Activated CD4-positive, alpha-beta T cell treated with anti-CD3 and anti-CD28 coated beads, Interleukin-2, amount 10 ng/mL, durations not matched to agents 7 days and 5 days (primary cell): ENCODE measurements at regions not wholly inside any gene's neighbourhood (a gene's known extent, or its start where the extent isn't known, plus 50 kb on each side); places are given as distances from the start of the nearest gene placed in this dataset.

Experiments
- CTCF ChIA-PET: fragments of 350-600 bp; sonication (Branson Sonifier 250); formaldehyde crosslinking; loops from one replicate; lab custom pipeline; 2021; ENCODE audit warnings: antibody characterized with exemption; lab: Charles Lee
- POLR2A ChIA-PET: fragments of 350-600 bp; sonication (Branson Sonifier 250); formaldehyde crosslinking; loops from one replicate; lab custom pipeline; 2021; ENCODE audit warnings: antibody characterized with exemption; lab: Charles Lee
- DNase-seq: peaks from one replicate; pipeline ENCODE4 v3.0.0-alpha.2; 2020
- H3K27ac Mint-ChIP-seq: one replicate; pipeline ENCODE4 v1.8.0; 2021; ENCODE audit warnings: mild to moderate bottlenecking, moderate library complexity, mixed read lengths
- H3K27me3 Mint-ChIP-seq: one replicate; pipeline ENCODE4 v1.8.0; 2021; ENCODE audit warnings: mixed read lengths
- H3K36me3 Mint-ChIP-seq: one replicate; pipeline ENCODE4 v1.8.0; 2021; ENCODE audit warnings: low read depth, mixed read lengths
- H3K4me1 Mint-ChIP-seq: one replicate; pipeline ENCODE4 v1.8.0; 2021; ENCODE audit warnings: mixed read lengths
- H3K4me3 Mint-ChIP-seq: one replicate; pipeline ENCODE4 v1.8.0; 2021; ENCODE audit warnings: mild to moderate bottlenecking, moderate library complexity, mixed read lengths
- H3K9me3 Mint-ChIP-seq: one replicate; pipeline ENCODE4 v1.8.0; 2021; ENCODE audit warnings: mixed read lengths

DNA sequence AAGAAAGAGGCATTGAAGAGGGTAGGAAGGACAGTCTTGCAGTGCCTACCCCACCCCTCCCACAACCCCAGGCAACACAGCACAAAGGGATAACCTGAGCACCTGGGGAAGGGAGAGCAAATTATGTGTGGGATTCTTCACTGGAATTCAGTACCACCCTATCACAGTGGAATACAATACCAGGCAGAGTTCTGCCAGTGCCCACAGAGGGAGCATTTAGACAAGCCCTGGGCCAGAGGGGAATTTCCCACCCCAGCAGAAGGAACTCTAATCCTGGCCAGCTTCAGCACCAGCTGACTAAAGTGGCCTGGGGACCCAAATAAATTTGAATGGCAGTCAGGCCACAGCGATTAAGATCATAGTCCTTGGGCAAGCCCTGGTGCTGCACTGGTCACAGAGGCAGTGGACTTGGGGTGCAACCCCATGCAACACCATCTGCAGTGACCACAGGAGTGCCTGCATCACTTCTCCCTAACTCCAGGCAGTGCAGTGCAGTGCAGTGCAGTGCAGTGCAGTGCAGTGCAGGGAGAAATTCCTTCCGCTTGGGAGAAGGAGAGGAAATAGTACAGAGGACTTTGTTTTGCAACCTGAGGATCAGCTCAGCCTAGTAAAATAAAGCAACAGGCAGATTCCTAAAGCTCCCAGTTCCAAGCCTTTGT, 147.8 kb upstream of the SRD5A2 start:
- ChIA-PET POLR2A (no interaction called here), CTCF (interaction anchor here (0.8 kb wide), 1 partner anchor 45 kb away, joined by 4 read pairs; no protein-coding TSS in a partner anchor)
- DNase-seq: no peak
- H3K27ac Mint-ChIP-seq: no peak overlapping the region
- no peaks in the 10 kb centered on the region for H3K36me3 Mint-ChIP-seq
- H3K9me3 Mint-ChIP-seq: peaks cover 2% of the 10 kb centered on the region
- H3K27me3 Mint-ChIP-seq: peaks cover 6% of the 10 kb centered on the region
- H3K4me1 Mint-ChIP-seq: no peaks in the 10 kb centered on the region
- H3K4me3 Mint-ChIP-seq: no peak overlapping the region

- H3K27me3 Mint-ChIP-seq: peaks cover 4% of the 10 kb centered on the region
- peaks cover 2% of the 10 kb centered on the region for H3K9me3 Mint-ChIP-seq
- no peak overlapping the region for H3K4me3 Mint-ChIP-seq
- ChIA-PET CTCF (no interaction called here), POLR2A (no interaction called here)
- H3K4me1 Mint-ChIP-seq: no peaks in the 10 kb centered on the region
- no peaks in the 10 kb centered on the region for H3K36me3 Mint-ChIP-seq
- H3K27ac Mint-ChIP-seq: no peak overlapping the region
- no peak for DNase-seq
Measured at GRCh38 chr2:31726457-31726856, 145.7 kb upstream of the SRD5A2 start.

DNA sequence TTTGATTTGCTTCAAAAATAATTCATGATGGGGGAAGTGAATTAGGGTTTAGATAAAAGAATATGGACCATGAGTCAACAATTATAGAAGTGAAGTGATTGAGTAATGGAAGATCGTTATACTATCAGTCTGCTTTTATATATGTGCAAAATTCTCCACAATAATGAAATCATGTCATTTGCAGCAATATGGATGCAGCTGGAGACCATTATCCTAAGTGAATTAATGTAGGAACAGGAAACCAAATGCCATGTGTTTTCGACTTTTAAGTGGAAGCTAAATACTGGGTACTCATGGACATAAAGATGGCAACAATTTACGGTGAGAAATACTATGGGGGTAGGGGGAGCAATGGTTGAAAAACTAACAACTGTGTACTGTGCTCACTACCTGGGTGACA, 144.7 kb upstream of the SRD5A2 start:
- Mint-ChIP-seq H3K27ac (no peak overlapping the region), H3K4me1 (no peaks in the 10 kb centered on the region), H3K4me3 (no peak overlapping the region), H3K9me3 (peaks cover 2% of the 10 kb centered on the region), H3K27me3 (peaks cover 3% of the 10 kb centered on the region), H3K36me3 (no peaks in the 10 kb centered on the region)
- ChIA-PET POLR2A (no interaction called here), CTCF (interaction anchor here (0.6 kb wide), 1 partner anchor 767 kb away, joined by 3 read pairs; no protein-coding TSS in a partner anchor)
- no peak for DNase-seq

GRCh38 chr2:31711737-31712136, 131.0 kb upstream of the SRD5A2 start:
- no peak for DNase-seq
- ChIA-PET CTCF (no interaction called here), POLR2A (no interaction called here)
- H3K27ac Mint-ChIP-seq: no peak overlapping the region
- H3K4me3 Mint-ChIP-seq: no peak overlapping the region
- H3K27me3 Mint-ChIP-seq: peaks cover 4% of the 10 kb centered on the region
- no peaks in the 10 kb centered on the region for H3K4me1 Mint-ChIP-seq
- no peaks in the 10 kb centered on the region for H3K9me3 Mint-ChIP-seq
- no peaks in the 10 kb centered on the region for H3K36me3 Mint-ChIP-seq

- ChIA-PET POLR2A (no interaction called here), CTCF (interaction anchor here (0.6 kb wide), 1 partner anchor 70 kb away, joined by 3 read pairs; no protein-coding TSS in a partner anchor)
- no peak for DNase-seq
- H3K4me3 Mint-ChIP-seq: no peak overlapping the region
- peaks cover 4% of the 10 kb centered on the region for H3K27me3 Mint-ChIP-seq
- no peaks in the 10 kb centered on the region for H3K4me1 Mint-ChIP-seq
- H3K27ac Mint-ChIP-seq: no peak overlapping the region
- no peaks in the 10 kb centered on the region for H3K9me3 Mint-ChIP-seq
- no peaks in the 10 kb centered on the region for H3K36me3 Mint-ChIP-seq
Measured at GRCh38 chr2:31710121-31710520, 129.4 kb upstream of the SRD5A2 start.

DNA sequence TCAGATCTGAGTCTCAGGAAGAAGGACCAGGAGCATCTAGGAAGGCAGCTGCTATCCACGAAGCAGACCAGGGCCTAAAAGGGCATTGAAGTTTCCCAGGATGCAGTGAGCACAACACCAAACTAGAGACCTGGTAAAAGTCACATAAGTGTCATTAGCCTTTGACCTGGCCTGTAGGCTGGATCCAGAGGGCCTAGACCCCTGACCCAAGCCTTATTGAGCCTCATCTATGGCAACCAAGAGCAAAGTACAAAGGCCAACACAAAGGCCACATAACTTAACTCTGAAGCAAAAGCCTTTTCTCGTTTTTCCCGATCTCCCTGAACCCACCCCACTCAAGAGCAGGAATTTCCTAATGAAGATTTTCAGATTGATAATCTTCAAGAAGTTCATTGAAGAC, 127.3 kb upstream of the SRD5A2 start:
- H3K36me3 Mint-ChIP-seq: no peaks in the 10 kb centered on the region
- POLR2A ChIA-PET: no interaction called here
- DNase-seq: no peak
- peaks cover 2% of the 10 kb centered on the region for H3K9me3 Mint-ChIP-seq
- no peak overlapping the region for H3K4me3 Mint-ChIP-seq
- CTCF ChIA-PET: no interaction called here
- H3K27me3 Mint-ChIP-seq: no peaks in the 10 kb centered on the region
- H3K27ac Mint-ChIP-seq: no peak overlapping the region
- H3K4me1 Mint-ChIP-seq: no peaks in the 10 kb centered on the region

DNA sequence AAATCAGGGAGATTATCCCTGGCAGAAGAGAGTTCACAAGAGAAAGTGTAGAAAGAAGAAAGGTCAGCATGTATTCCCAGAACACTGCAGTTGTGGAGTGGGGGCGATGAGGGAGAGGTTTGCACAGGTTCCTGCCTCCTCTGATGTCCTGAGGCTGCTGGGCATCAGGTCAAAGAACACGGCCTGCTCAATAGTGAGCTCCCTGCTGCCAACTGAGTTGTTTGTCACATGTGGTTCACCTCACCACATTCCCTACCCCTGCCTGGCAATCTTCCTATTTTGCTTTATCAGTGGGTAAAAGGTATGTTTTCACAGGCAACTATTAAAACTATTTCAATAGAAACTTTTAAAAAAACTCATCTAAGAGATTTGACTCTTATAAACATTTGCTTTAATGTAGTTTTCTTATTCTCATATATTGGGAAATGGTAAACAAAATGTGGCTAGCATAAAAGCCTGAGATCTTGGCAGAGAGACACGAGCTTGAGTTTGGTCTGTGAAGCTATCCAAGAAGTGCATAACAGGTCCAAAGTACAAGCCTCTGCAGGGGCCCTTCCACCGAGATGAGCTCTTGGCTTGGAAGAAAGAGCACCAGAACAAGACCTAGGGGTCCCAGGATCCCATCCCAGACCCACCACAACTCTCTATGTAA, 123.9 kb upstream of the SRD5A2 start:
- POLR2A ChIA-PET: no interaction called here
- CTCF ChIA-PET: interaction anchor here (0.6 kb wide), 1 partner anchor 651 kb away, joined by 3 read pairs; no protein-coding TSS in a partner anchor
- DNase-seq: no peak
- H3K4me1 Mint-ChIP-seq: no peaks in the 10 kb centered on the region
- peaks cover 11% of the 10 kb centered on the region for H3K9me3 Mint-ChIP-seq
- no peak overlapping the region for H3K4me3 Mint-ChIP-seq
- H3K27me3 Mint-ChIP-seq: peaks cover 2% of the 10 kb centered on the region
- no peak overlapping the region for H3K27ac Mint-ChIP-seq
- no peaks in the 10 kb centered on the region for H3K36me3 Mint-ChIP-seq

DNA sequence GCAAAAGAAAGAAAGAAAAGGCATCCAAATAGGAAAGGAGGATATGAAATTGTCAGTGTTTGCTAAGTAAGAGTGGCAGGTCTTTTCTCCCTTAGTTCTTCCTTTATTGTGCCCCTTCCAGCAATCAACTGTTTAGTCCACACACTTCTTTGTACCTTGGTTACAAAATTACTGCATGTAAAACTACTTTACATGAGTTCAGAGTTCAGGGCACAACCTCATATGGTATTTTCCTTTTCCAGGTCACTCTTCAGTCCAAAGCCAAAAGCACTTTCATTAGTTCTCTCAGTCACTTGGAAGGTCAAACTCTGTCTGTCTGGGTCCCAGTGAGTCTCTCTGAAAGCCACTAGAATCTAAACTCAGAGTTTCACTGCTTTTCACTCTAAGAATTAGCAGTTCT, 122.5 kb upstream of the SRD5A2 start:
- DNase-seq: no peak
- H3K9me3 Mint-ChIP-seq: peaks cover 24% of the 10 kb centered on the region
- no peaks in the 10 kb centered on the region for H3K36me3 Mint-ChIP-seq
- POLR2A ChIA-PET: no interaction called here
- peaks cover 2% of the 10 kb centered on the region for H3K27me3 Mint-ChIP-seq
- H3K4me3 Mint-ChIP-seq: no peak overlapping the region
- no peak overlapping the region for H3K27ac Mint-ChIP-seq
- no peaks in the 10 kb centered on the region for H3K4me1 Mint-ChIP-seq
- CTCF ChIA-PET: no interaction called here

DNA sequence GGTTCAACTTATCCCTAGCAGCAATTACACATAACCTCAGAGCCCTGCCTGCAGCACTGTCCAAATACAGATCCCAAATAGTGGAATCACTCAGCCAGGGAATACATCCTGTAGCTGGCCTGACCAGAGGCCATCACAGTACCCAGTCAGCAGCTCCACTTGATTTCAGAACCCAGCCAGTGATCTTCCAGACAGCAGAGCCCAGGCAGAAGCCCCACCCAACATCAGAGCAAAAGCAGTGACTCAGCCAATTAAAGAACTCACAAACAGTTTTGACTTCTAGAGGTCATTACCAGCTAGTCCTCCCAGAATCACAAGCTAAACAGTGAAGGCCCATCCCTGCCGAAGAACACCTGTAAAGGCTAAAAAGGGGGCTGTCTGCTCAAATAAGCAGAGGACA, 118.0 kb upstream of the SRD5A2 start:
- ChIA-PET CTCF (no interaction called here), POLR2A (no interaction called here)
- DNase-seq: no peak
- no peaks in the 10 kb centered on the region for H3K4me1 Mint-ChIP-seq
- no peak overlapping the region for H3K4me3 Mint-ChIP-seq
- H3K27me3 Mint-ChIP-seq: peaks cover 2% of the 10 kb centered on the region
- H3K27ac Mint-ChIP-seq: no peak overlapping the region
- H3K36me3 Mint-ChIP-seq: no peaks in the 10 kb centered on the region
- peaks cover 52% of the 10 kb centered on the region for H3K9me3 Mint-ChIP-seq

- no peak overlapping the region for H3K4me3 Mint-ChIP-seq
- no peaks in the 10 kb centered on the region for H3K27me3 Mint-ChIP-seq
- no peaks in the 10 kb centered on the region for H3K4me1 Mint-ChIP-seq
- peaks cover 62% of the 10 kb centered on the region for H3K9me3 Mint-ChIP-seq
- ChIA-PET POLR2A (no interaction called here), CTCF (no interaction called here)
- H3K36me3 Mint-ChIP-seq: peaks cover 5% of the 10 kb centered on the region
- no peak overlapping the region for H3K27ac Mint-ChIP-seq
- DNase-seq: no peak
Measured at GRCh38 chr2:31696068-31696467, 115.3 kb upstream of the SRD5A2 start.

DNA sequence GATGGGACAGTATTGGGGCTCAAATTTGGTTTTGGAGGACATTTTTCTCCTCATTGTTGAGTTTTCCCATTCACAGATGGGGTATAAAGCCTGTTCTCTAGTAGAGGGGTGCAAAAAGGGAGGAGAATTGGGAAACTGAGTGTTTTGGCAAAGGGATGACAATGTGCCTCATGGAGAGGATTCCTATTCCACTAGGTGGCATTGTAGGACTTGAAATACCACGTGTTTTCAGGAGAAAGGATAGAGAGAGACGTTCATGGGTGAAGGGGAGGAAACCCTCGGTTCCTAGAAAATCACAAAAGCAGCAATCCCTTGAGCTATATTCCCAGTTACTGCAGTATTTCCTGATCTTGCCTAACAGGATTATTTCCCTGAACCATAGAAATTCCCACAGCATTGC, 113.7 kb upstream of the SRD5A2 start:
- ChIA-PET CTCF (no interaction called here), POLR2A (no interaction called here)
- H3K27me3 Mint-ChIP-seq: no peaks in the 10 kb centered on the region
- no peak for DNase-seq
- peaks cover 5% of the 10 kb centered on the region for H3K36me3 Mint-ChIP-seq
- no peak overlapping the region for H3K27ac Mint-ChIP-seq
- H3K4me1 Mint-ChIP-seq: no peaks in the 10 kb centered on the region
- peaks cover 59% of the 10 kb centered on the region for H3K9me3 Mint-ChIP-seq
- no peak overlapping the region for H3K4me3 Mint-ChIP-seq

DNA sequence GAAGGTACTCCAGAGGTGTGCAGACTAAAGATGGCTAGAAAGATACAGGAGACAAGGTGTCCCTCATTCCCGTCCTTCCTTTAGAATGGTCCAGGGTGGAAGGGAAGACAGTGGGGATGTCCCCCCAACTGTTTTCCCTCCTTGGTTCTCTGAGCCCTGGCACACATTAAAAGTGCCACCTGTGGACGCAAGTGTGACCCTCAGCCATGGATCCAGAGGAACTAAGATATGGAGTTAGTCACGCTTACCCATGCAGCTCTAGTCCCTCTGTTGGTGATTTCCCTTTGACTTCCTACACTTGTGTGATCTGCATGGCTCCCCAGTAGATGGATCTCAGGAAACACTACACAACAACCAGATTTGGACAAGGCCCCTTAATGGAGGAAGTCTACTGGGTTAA, 113.1 kb upstream of the SRD5A2 start:
- ChIA-PET POLR2A (no interaction called here), CTCF (no interaction called here)

DNA sequence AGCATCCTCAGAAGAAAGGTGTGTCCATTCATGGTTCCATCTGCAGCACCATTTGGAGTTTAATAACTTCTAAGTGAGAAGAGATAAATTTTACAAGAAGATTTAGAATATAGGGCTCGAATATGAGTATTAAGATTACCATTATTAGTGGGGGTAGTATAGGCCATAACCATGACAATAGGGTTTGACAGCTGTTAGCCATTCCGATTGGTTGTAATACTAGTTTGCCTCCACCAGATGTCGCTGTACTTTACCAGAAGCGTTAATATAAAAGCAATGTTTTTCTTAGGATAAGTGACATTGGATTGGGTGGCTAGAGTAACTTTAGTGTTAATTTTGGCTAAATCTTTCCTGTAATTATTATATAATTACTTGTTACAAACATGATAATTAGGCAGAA, 107.5 kb upstream of the SRD5A2 start:
- Mint-ChIP-seq H3K4me1 (no peaks in the 10 kb centered on the region), H3K4me3 (no peak overlapping the region), H3K9me3 (peaks cover 34% of the 10 kb centered on the region), H3K36me3 (peaks cover 6% of the 10 kb centered on the region), H3K27ac (no peak overlapping the region), H3K27me3 (no peaks in the 10 kb centered on the region)
- DNase-seq: no peak
- ChIA-PET CTCF (no interaction called here), POLR2A (no interaction called here)

More for the DNA sequence above, 113.1 kb upstream of the SRD5A2 start:
- Mint-ChIP-seq H3K27ac (no peak overlapping the region), H3K4me3 (no peak overlapping the region), H3K27me3 (no peaks in the 10 kb centered on the region), H3K9me3 (peaks cover 57% of the 10 kb centered on the region), H3K36me3 (peaks cover 5% of the 10 kb centered on the region), H3K4me1 (no peaks in the 10 kb centered on the region)
- DNase-seq: no peak
